HEK293 (cell line): ENCODE measurements at regions not wholly inside any gene's neighbourhood (a gene's known extent, or its start where the extent isn't known, plus 50 kb on each side); places are given as distances from the start of the nearest gene placed in this dataset.
A peak's percentile ranks its signal among the peaks of the same experiment; 100 is the strongest.

Experiments
- CTCF ChIA-PET: fragments of 350-600 bp; formaldehyde crosslinking; extraction: SDS; loops from one replicate; lab custom pipeline; 2021; ENCODE audit warnings: antibody characterized with exemption; lab: Yijun Ruan, JAX
- POLR2A ChIA-PET: fragments of 300-600 bp; formaldehyde crosslinking; extraction: SDS; loops from one replicate; lab custom pipeline; 2020; ENCODE audit warnings: antibody characterized with exemption, inconsistent platforms; lab: Yijun Ruan, JAX
- H3K27ac ChIP-seq: fragments of 200-500 bp; sonication (Bioruptor generic); 2 replicates; pipeline ENCODE4 v1.5.1; 2014; ENCODE audit warnings: low read depth, low read length, control low read depth, inconsistent platforms; ENCODE audit errors: extremely low read depth
- H3K36me3 ChIP-seq, 2 experiments: fragments of 200-500 bp in 1 of 2; sonication (Bioruptor generic) in 1 of 2; 1 replicate in 1 of 2; 2 replicates in 1 of 2; pipeline ENCODE4 v1.5.1; 2014 to 2017; ENCODE audit warnings: inconsistent platforms in 2 of 2, low read length in 2 of 2; ENCODE audit not compliant: control insufficient read depth in 2 of 2, insufficient read depth in 1 of 2
- H3K4me1 ChIP-seq: fragments of 200-500 bp; sonication (Bioruptor generic); 2 replicates; pipeline ENCODE4 v1.5.1; 2014; ENCODE audit warnings: mild to moderate bottlenecking, low read length, inconsistent platforms; ENCODE audit not compliant: control insufficient read depth, insufficient read depth
- H3K4me3 ChIP-seq: 2 replicates; pipeline ENCODE4 v1.5.1; 2011; ENCODE audit warnings: low read depth, mild to moderate bottlenecking, control low read depth, low read length, moderate library complexity
- H3K9me3 ChIP-seq: fragments of 200-500 bp; sonication (Bioruptor generic); 2 replicates; pipeline ENCODE4 v1.5.1; 2014; ENCODE audit warnings: low read depth, low read length, inconsistent platforms; ENCODE audit not compliant: control insufficient read depth, insufficient read depth
- FEZF1 ChIP-seq: fragments of 450-650 bp; formaldehyde crosslinking; IDR thresholded peaks from 2 replicates; pipeline ENCODE4 v1.5.1; 2016; ENCODE audit warnings: missing biosample characterization, missing genetic modification characterization
- GLI4 ChIP-seq: fragments of 450-650 bp; formaldehyde crosslinking; IDR thresholded peaks from 2 replicates; pipeline ENCODE4 v1.5.1; 2016; ENCODE audit warnings: missing biosample characterization, missing genetic modification characterization
- MZF1 ChIP-seq: fragments of 450-650 bp; formaldehyde crosslinking; IDR thresholded peaks from 2 replicates; pipeline ENCODE4 v1.5.1; 2017; ENCODE audit warnings: missing biosample characterization, missing genetic modification characterization, borderline replicate concordance
- ZFHX2 ChIP-seq: fragments of 450-650 bp; formaldehyde crosslinking; conservative IDR thresholded peaks from 2 replicates; pipeline ENCODE4 v1.5.1; 2016; ENCODE audit warnings: missing biosample characterization, missing genetic modification characterization
- ZNF366 ChIP-seq: fragments of 450-650 bp; formaldehyde crosslinking; conservative IDR thresholded peaks from 2 replicates; pipeline ENCODE4 v1.5.1; 2016; ENCODE audit warnings: missing biosample characterization, missing genetic modification characterization
- ZNF37A ChIP-seq: fragments of 450-650 bp; IDR thresholded peaks from 2 replicates; pipeline ENCODE4 v1.5.1; 2018; ENCODE audit warnings: missing biosample characterization, missing genetic modification characterization
- ZNF837 ChIP-seq: fragments of 450-650 bp; formaldehyde crosslinking; IDR thresholded peaks from 2 replicates; pipeline ENCODE4 v1.5.1; 2016; ENCODE audit warnings: missing biosample characterization, missing genetic modification characterization
- ZSCAN16 ChIP-seq: fragments of 450-650 bp; formaldehyde crosslinking; IDR thresholded peaks from 2 replicates; pipeline ENCODE4 v1.5.1; 2016; ENCODE audit warnings: missing biosample characterization, missing genetic modification characterization
- TF ChIP-seq, protein P1 (sequence below): fragments of 450-650 bp; formaldehyde crosslinking; conservative IDR thresholded peaks from 2 replicates; pipeline ENCODE4 v1.5.1; 2016; ENCODE audit warnings: low read depth, missing biosample characterization, missing genetic modification characterization
- TF ChIP-seq, protein P2 (sequence below): fragments of 450-650 bp; formaldehyde crosslinking; IDR thresholded peaks from 2 replicates; pipeline ENCODE4 v1.5.1; 2016; ENCODE audit warnings: missing biosample characterization, missing genetic modification characterization

DNA sequence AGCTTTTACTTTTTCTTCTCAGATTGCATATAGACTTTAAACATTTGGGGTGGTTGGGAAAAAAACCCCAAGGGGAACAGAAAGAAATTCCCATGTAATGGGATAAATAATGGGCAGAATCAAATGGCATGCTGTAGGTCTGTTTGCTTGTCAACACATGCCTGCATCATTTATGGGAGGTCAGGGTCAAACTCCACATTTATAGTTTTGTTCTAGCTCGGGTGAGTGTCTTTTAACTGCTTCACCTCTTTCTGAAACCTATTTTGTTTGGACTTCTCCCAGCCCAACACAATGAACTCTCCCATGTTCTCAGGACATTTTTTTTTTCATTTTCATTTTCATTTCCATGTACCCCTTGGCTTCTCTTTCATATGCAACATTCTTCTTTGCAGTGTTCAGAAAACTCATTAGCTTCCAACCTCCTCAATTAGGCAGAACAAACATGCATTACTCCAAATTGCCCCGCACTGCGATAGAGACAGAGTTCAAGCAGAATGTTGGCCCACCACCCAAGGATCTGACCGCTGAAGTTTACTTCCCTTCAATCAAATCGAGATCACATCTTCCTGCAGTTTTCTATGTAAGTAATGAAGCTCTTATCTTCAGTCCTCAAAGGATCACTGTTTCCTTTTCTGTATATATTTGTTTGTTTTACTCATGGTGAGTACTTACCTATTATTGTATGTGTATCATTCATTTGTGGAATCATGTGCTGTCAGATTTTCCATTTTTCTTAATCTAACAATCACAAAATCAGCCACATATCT is 354.6 kb downstream of the ZSWIM6 start:
- ChIA-PET POLR2A (no interaction called here), CTCF (no interaction called here)
- TF ChIP-seq ZSCAN16 (tag by site-specific recombination) = no peak
- TF ChIP-seq ZNF837 (tag by site-specific recombination) = no peak
- TF ChIP-seq FEZF1 (tag by site-specific recombination) = peak; percentile 29; the same call in 1 of the 2 replicates
- TF ChIP-seq, protein P1, sequence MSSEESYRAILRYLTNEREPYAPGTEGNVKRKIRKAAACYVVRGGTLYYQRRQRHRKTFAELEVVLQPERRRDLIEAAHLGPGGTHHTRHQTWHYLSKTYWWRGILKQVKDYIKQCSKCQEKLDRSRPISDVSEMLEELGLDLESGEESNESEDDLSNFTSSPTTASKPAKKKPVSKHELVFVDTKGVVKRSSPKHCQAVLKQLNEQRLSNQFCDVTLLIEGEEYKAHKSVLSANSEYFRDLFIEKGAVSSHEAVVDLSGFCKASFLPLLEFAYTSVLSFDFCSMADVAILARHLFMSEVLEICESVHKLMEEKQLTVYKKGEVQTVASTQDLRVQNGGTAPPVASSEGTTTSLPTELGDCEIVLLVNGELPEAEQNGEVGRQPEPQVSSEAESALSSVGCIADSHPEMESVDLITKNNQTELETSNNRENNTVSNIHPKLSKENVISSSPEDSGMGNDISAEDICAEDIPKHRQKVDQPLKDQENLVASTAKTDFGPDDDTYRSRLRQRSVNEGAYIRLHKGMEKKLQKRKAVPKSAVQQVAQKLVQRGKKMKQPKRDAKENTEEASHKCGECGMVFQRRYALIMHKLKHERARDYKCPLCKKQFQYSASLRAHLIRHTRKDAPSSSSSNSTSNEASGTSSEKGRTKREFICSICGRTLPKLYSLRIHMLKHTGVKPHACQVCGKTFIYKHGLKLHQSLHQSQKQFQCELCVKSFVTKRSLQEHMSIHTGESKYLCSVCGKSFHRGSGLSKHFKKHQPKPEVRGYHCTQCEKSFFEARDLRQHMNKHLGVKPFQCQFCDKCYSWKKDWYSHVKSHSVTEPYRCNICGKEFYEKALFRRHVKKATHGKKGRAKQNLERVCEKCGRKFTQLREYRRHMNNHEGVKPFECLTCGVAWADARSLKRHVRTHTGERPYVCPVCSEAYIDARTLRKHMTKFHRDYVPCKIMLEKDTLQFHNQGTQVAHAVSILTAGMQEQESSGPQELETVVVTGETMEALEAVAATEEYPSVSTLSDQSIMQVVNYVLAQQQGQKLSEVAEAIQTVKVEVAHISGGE (tag by site-specific recombination) = no peak
- TF ChIP-seq, protein P2, sequence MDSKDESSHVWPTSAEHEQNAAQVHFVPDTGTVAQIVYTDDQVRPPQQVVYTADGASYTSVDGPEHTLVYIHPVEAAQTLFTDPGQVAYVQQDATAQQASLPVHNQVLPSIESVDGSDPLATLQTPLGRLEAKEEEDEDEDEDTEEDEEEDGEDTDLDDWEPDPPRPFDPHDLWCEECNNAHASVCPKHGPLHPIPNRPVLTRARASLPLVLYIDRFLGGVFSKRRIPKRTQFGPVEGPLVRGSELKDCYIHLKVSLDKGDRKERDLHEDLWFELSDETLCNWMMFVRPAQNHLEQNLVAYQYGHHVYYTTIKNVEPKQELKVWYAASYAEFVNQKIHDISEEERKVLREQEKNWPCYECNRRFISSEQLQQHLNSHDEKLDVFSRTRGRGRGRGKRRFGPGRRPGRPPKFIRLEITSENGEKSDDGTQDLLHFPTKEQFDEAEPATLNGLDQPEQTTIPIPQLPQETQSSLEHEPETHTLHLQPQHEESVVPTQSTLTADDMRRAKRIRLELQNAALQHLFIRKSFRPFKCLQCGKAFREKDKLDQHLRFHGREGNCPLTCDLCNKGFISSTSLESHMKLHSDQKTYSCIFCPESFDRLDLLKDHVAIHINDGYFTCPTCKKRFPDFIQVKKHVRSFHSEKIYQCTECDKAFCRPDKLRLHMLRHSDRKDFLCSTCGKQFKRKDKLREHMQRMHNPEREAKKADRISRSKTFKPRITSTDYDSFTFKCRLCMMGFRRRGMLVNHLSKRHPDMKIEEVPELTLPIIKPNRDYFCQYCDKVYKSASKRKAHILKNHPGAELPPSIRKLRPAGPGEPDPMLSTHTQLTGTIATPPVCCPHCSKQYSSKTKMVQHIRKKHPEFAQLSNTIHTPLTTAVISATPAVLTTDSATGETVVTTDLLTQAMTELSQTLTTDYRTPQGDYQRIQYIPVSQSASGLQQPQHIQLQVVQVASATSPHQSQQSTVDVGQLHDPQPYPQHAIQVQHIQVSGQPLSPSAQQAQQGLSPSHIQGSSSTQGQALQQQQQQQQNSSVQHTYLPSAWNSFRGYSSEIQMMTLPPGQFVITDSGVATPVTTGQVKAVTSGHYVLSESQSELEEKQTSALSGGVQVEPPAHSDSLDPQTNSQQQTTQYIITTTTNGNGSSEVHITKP (tag by site-specific recombination) = peak; percentile 48; the same call in 1 of the 2 replicates
- H3K36me3 ChIP-seq = no peaks in the 10 kb centered on the region
- no peak overlapping the region for H3K27ac ChIP-seq
- no peaks in the 10 kb centered on the region for H3K9me3 ChIP-seq
- H3K4me3 ChIP-seq = no peak overlapping the region
- peaks cover 5% of the 10 kb centered on the region; the same call in 1 of the 2 replicates for H3K4me1 ChIP-seq

DNA sequence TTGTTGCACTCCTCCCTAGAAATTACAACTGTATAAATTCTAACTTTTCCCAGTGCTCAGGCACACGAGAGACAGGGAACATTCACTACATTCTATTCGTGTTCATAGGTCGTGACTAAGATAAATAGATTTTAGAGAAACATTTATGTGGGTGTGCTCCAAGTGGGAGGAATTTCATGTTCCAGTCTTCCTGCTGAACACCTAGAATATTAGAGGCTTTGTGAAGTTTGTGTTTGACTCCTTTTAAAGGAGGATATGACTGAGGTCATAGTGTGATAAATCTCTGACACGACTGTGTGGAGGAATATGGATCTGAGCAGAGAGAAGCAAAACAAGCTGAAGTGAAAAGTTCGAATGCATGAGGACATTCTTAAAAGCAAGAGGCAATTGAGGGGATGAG is 355.3 kb downstream of the ZSWIM6 start:
- Histone ChIP-seq H3K4me1 (peaks cover 5% of the 10 kb centered on the region; the same call in 1 of the 2 replicates), H3K4me3 (no peak overlapping the region), H3K36me3 (no peaks in the 10 kb centered on the region), H3K27ac (no peak overlapping the region), H3K9me3 (no peaks in the 10 kb centered on the region)
- ChIA-PET POLR2A (no interaction called here), CTCF (no interaction called here)
- TF ChIP-seq ZNF366 (tag by site-specific recombination) (no peak), ZNF37A (tag by site-specific recombination) (no peak), ZFHX2 (0 out of 2 replicates have a peak, but pooled peaks have one; percentile 6)

DNA sequence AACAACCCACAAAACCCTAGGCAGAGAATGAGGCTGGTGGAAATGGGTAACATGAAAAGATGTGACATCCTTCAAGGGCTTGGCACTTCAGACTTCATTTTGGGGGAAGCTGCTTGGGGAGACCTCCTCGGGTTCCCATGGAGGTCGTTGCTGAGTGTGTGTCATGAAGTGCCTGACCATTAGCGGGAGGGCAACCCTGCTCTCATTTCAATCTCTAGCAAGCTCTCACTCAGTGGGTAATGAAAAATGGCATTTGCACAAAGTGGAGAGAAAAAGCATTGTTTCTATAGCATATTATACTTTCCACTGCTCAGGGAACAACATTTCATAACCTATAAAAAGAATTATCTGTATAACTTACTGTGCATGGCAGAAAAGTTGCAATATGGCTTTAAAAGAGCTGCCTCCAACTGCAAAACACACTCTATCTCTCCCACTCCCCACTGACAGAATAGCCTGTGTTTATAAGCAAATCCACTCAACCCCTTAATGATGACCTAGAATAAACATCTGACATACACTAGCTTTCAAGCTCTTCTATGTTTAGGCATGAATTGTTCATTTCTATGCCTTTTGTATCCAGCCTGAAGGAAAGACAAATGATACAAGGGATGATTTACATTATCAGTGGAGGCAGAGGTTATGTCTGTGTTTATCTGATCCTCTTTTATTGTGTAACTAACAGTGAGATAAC is 357.2 kb downstream of the ZSWIM6 start:
- no peak overlapping the region for H3K4me3 ChIP-seq
- POLR2A ChIA-PET = no interaction called here
- peaks cover 5% of the 10 kb centered on the region; the same call in 1 of the 2 replicates for H3K4me1 ChIP-seq
- CTCF ChIA-PET = no interaction called here
- no peaks in the 10 kb centered on the region for H3K36me3 ChIP-seq
- H3K9me3 ChIP-seq = no peaks in the 10 kb centered on the region
- no peak overlapping the region for H3K27ac ChIP-seq
- TF ChIP-seq MZF1 (tag by site-specific recombination) (no peak), GLI4 (tag by site-specific recombination) (no peak), FEZF1 (tag by site-specific recombination) (peak; percentile 66), ZFHX2 (no peak)
